NCI-H2081 (cell line): ENCODE measurements at regions not wholly inside any gene's neighbourhood (a gene's known extent, or its start where the extent isn't known, plus 50 kb on each side); places are given as distances from the start of the nearest gene placed in this dataset.
"Not testable (repeated sequence)": the region's sequence is repeated elsewhere in the genome, so short reads cannot be mapped to it uniquely, and the experiment has no call there.

ENCODE experiments used
- DNase-seq, 2 experiments: peaks; one replicate each; lab custom pipeline; 2025; lab: John Stamatoyannopoulos, UW

GRCh38 chr10:81109200-81109752 lies 571.6 kb downstream of the SH2D4B start:
- DNase-seq: no peak

GRCh38 chr10:81116201-81116600 lies 578.5 kb downstream of the SH2D4B start:
- DNase-seq: no peak

- no peak for DNase-seq
Measured at GRCh38 chr10:81116990-81117389, 579.3 kb downstream of the SH2D4B start.

DNA sequence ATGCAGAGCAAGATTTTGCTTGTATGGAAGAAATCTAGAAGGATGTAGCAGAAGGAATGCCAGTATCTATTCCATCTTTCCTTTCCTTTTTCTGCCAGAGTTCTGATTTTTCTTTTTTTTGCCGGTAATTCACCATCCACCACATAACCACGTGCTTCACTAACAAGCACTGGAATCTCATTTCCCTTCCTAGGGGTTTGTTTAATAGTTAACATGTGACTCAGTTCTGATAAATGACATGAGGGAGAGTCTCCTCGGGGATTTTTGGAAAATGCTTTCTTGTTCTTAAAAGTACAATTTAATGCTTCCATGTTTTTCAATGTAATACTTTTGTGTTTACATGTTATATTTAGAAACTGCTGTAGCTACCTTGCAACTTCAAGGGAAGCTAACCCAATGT lies 590.2 kb downstream of the SH2D4B start:
- DNase-seq: no peak

- no peak for DNase-seq
Measured at GRCh38 chr10:81130014-81130413, 592.3 kb downstream of the SH2D4B start.

GRCh38 chr10:81135851-81136250 lies 598.1 kb downstream of the SH2D4B start:
- no peak for DNase-seq

- DNase-seq: no peak
Measured at GRCh38 chr10:81136261-81136660, 598.6 kb downstream of the SH2D4B start.

GRCh38 chr10:81145975-81146374 lies 608.3 kb downstream of the SH2D4B start:
- no peak for DNase-seq

- no peak for DNase-seq
Measured at GRCh38 chr10:81146436-81146835, 608.7 kb downstream of the SH2D4B start.

- DNase-seq: no peak
Measured at GRCh38 chr10:81152656-81153055, 615.0 kb downstream of the SH2D4B start.

- no peak for DNase-seq
Measured at GRCh38 chr10:81157681-81158080, 620.0 kb downstream of the SH2D4B start.

- no peak for DNase-seq
Measured at GRCh38 chr10:81177651-81178244, 640.0 kb downstream of the SH2D4B start.

GRCh38 chr10:81179324-81179723 lies 641.6 kb downstream of the SH2D4B start:
- no peak for DNase-seq

DNA sequence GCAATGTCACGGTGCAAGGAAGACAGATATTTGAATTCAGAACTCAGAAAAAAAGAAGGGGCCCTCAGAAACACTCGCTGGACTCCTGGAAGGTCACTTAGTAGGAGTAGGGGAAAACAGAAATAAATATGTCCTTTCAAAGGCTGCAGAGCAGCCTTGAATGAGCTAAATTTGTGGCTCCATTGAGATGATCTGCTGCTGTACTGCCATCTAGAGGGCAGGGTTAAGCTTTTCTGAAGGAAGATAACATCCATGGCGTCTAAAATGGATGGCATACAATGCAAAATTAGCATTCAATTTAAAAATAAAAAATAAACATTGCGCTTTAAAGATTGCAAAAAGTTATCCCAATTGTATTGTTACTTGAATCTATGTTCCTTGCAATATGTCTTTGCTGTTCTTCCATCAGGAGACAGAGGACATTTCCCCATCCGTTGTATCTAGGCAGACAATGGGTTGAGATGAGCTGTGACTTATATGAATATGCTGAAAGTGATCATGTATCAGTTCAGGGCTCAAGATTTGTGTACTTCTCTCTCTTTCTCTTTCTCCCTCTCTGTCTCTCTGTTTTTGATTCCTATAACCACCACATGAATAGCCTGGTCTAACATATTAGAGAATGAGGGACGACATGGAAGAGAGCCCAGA lies 642.2 kb downstream of the SH2D4B start:
- no peak for DNase-seq

- no peak for DNase-seq
Measured at GRCh38 chr10:81182296-81182695, 644.6 kb downstream of the SH2D4B start.

GRCh38 chr10:81192221-81192788 lies 654.6 kb downstream of the SH2D4B start:
- DNase-seq: no peak

- no peak for DNase-seq
Measured at GRCh38 chr10:81200801-81201200, 663.1 kb downstream of the SH2D4B start.

DNA sequence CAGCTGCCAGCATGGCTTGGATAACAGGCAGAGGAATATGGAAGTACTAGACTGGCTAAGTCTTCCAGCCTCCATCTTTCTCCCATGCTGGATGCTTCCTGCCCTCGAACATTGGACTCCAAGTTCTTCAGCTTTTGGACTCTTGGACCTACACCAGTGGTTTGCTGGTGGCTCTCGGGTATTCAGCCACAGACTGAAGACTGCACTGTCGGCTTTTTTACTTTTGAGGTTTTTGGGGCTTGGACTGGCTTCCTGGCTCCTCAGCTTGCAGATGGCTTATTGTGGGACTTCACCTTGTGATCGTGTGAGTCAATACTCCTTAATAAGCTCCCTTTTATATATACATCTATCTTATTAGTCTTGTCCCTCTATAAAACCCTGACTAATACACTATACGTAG lies 667.6 kb upstream of the NRG3 start:
- not testable (repeated sequence) for DNase-seq

- no peak for DNase-seq
Measured at GRCh38 chr10:81213370-81213769, 661.6 kb upstream of the NRG3 start.

DNA sequence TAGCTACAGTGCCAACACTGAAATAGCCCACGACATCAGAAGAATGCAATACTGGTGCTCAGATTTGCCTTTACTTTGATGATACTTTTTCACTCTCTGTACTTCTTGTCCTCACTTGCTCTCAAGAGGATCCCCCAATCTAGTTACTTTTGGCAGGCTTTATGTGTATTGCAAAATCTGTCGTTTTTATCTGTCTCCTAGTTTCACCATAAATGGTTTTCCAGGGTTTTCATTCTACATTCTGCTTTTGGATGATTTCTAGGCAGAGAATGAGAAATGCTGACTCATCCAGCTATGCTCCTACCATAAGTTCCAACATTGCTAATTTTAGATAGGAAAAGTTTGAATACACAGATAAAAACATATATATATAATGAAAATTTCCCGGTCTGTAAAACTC lies 659.5 kb upstream of the NRG3 start:
- DNase-seq: no peak

DNA sequence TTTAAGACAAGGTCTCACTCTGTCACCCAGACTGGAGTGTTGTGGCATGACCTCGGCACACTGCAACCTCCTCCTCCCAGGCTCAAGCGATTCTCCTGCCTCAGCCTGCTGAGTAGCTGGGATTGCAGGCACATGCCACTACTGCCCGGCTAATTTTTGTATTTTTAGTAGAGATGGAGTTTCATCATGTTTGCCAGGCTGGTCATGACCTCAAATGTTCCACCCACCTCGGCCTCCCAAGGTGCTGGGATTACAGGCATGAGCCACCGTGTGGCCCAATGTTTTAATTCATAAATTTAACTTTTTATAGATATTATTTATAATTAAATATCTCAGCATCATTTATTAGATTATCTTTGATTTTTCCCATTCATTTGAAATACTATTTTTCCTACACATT lies 658.0 kb upstream of the NRG3 start:
- no peak for DNase-seq

GRCh38 chr10:81218307-81218706 lies 656.7 kb upstream of the NRG3 start:
- DNase-seq: no peak

GRCh38 chr10:81219758-81220157 lies 655.2 kb upstream of the NRG3 start:
- DNase-seq: no peak
